ENCODE measurements at regions not wholly inside any gene's neighbourhood (a gene's known extent, or its start where the extent isn't known, plus 50 kb on each side); places are given as distances from the start of the nearest gene placed in this dataset.
"Not testable (repeated sequence)": the region's sequence is repeated elsewhere in the genome, so short reads cannot be mapped to it uniquely, and the experiment has no call there.

DNA sequence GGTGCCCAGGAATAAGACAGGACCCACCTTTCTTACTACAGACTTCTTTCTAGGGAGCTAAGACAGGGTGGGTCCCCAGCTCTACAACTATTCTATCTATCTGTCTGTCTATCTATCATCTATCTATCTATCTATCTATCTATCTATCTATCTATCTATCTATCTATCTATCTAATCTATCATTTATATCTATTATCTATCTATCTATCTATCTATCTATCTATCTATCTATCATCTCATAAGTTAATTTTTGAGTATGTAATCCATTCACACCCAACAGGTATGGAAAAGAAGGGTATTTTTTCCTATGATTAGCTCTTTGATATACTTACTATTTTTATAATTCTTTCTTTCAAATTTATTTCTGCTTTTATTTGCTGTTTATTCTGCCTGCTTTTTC lies 55.9 kb downstream of the BAMBI start:
- DNase-seq (ENCODE audit: low read depth, low spot score): no peak
- H3K27ac ChIP-seq: no peak overlapping the region

DNA sequence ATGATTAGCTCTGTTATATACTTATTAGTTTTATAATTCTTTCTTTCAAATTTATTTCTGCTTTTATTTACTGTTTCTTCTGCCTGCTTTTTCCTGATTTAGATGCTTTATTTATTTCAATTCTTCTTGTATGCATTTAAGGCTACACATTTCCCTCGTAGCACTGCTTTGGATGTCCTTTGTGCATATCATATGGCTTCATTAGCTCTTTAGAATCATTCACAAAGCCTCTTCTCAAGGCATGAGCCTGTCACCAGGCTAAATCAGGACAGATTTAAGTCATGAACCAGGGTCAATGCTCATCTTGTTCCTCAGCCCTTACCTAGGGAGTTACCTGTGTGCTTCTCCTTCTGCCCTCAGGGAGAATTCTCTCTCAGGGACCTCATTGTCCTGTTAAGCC lies 56.3 kb downstream of the BAMBI start:
- no peak for DNase-seq (ENCODE audit: low read depth, low spot score)
- H3K27ac ChIP-seq: no peak overlapping the region

DNA sequence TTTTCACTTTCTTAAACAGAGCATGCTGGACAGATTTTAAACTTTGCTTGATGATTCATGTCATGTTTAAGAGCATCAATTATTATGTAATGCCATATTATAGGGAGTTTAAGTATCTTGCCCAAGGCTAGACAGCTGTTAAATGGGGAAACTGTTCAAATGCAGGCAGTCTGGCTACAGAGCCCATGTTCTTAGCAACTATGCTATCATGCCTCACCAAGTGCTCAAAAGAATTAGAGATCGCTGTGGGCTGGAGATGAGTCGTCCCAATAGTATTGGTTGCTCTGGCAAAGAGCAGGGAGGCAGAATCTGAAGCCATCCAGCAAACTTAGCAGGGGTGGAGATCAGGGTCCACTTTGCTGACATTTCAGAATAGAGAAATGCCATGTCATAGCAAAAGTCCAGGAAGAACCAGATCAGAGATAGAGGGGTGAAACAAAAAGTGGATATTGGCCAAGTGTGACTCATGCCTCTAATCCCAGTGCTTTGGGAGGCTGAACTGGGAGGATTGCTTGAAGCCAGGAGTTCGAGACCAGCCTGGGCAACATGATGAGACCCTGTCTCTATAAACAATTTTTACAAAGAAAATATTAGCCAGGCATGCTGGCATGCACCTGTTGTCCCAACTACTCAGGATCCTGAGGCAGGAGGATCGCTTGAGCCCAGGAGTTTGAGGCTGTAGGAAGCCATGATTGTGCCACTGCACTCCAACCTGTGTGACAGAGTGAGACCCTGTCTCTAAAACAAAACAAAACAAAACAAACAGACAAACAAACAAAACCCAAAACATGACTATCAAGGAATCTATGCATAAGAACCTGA lies 57.8 kb downstream of the BAMBI start:
- peak overlapping the region; percentile 31 for H3K27ac ChIP-seq
- peak; percentile 65 for DNase-seq (ENCODE audit: low read depth, low spot score)

DNA sequence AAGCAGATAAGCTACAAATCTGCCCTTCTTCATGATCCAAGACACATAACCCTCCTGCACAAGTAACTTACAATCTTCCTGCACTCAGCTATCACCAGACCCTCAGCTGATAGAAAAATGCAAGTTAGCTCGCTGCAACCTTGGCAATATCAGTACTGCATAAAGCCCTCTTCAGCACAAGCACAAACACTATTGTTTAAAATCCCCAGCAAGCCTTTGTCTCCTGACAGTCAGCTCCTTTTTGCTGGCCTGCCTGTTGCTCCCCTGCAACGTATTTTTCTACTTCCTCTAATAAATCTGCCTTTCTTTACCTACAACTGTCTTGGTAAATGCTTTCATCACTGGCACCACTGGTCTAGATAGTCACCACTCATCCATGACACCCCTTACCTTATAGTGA lies 59.8 kb downstream of the BAMBI start:
- H3K27ac ChIP-seq: no peak overlapping the region
- DNase-seq (ENCODE audit: low read depth, low spot score): no peak

DNA sequence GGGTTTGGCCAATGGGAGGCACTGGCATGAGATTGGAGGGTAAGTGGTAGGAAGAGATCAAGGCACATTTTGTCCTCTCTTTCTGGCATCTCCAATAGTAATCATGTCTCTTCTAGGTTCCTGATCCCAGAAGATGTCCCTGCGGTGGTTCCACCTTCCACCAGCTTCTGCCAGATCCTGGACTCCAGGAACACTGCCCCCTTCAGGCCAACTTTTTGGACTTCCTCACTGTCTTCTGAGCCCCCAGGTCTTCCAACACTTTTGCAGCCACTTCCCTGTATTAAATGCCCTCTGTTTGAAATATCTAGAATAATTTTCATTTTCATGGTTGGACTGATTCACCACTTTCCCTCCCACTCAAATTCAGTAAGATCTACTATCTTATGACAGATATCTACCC lies 60.9 kb downstream of the BAMBI start:
- DNase-seq (ENCODE audit: low read depth, low spot score): no peak
- no peak overlapping the region for H3K27ac ChIP-seq

DNA sequence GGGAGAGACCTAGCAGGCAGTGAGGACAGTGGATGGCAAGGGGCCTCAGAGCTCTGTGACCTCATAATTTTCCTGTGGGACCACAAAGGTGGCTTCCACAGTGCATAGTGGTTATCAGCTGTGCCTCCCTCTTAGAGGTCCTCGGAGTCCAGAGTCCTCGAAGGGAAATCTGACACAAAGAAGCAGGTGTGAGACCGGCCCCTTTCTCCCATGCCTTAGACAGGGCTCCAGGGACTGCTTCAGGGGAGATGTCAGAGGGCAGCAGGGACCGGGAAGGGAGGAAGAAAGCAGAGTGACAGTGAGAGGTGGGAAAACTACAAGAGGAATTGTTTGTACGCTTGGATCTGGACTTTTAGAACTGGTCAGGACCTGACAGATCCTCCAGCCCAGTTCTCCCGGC lies 66.3 kb downstream of the BAMBI start:
- H3K27ac ChIP-seq: no peak overlapping the region
- no peak for DNase-seq (ENCODE audit: low read depth, low spot score)

DNA sequence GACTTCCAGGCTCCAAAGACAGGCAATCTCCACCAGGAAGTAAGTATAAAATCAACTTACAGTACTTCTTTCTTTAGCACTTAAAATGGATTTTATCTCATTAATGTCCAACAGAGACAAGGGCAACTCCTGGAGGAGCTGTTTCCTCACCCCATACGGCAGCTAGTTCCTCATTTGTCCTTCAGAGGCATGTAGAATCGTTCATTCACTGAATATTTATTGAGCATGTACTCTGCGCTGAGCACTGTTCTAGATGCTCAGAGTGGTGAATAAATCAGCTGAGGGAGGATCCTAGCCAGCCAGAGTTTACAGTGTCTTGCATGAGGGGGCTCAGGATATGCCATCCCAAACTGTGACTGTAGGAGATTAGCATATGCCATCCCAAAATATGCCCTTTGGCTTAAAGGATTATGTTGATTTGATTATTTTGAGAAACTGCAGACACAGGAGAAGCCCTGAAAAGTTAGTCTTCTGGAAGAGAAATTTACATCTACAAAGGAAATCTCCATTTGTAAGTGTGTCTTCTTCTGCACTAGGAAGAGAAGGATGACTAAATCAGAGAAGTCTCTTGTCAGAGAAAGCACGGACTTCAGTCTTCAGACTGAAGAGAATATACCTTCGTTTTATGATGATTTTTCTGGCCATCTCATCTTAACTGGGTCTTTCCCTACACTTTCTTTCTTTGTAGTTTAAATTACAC lies 66.9 kb downstream of the BAMBI start:
- H3K27ac ChIP-seq: no peak overlapping the region
- DNase-seq (ENCODE audit: low read depth, low spot score): no peak

DNA sequence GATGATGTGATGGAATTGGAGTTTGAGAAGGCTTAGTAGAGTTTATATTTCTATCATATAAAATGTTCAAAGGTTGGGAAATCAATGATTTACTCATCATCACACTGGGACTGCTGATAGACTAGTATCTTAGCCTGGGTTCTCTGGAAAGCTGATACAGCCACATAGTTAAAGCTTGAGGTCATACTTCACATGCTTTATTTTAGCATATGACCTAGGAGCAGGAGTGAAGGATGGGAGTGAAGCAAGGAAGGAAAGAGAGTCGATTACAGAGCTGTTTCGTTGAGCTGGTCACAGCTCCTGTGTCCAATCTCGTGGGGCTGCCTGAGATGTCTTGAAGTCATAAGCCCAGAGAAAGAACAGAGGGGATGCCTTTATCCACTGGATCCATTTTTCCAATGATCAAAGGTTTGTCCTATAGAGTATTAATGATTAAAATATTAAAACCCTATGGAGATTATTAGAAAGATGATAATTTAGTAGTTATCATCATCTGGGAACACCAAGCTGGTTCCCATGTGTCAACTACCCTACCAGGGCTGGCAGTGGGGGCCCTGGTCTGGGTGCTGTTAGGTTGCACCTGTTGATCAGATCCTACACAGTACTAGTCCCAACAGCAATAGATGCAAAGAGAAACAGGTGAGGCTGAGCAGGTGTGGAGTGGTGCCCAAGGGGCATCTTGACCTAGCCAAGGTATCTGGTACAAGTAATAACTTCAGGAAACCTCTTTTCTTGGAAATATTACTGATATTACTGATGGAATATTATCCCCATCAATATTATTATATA lies 77.8 kb downstream of the BAMBI start:
- DNase-seq (ENCODE audit: low read depth, low spot score): no peak
- no peak overlapping the region for H3K27ac ChIP-seq

DNA sequence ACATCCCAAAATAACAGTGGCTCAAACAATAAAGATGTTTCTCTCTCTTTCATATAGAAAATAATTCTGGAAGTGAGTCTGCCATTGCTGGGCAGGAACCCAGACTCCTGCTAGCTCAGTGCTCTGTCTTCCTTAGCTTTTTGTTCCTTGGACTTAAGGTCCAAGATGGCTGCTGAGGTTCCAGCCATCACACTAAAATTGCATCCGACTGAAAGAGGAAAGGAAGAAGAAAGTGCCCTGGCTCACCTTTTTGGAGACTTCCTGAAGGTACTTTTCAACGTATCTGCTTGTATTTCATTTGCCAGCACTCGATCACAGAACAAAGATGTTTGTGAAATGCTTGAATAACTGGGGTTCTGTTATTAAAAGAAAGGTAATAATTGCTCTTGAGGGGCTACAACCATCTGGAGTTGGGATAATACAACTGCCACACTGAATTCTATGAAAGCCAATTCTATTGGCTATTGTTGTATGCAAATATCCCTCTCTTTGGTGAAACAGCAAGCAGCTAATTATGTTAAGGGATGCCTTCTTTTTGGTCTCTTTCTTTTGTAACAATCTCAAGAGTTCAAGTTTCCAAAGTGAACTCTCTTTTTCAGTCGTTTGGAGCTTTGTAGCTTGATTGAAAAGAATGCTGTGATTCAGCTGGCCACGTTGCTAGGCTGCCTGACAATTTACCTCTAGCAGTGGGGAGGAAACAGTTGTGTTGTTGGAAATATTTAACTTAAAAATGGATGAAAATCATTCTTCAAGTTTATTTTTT lies 83.9 kb downstream of the BAMBI start:
- H3K27ac ChIP-seq: no peak overlapping the region
- DNase-seq (ENCODE audit: low read depth, low spot score): no peak

DNA sequence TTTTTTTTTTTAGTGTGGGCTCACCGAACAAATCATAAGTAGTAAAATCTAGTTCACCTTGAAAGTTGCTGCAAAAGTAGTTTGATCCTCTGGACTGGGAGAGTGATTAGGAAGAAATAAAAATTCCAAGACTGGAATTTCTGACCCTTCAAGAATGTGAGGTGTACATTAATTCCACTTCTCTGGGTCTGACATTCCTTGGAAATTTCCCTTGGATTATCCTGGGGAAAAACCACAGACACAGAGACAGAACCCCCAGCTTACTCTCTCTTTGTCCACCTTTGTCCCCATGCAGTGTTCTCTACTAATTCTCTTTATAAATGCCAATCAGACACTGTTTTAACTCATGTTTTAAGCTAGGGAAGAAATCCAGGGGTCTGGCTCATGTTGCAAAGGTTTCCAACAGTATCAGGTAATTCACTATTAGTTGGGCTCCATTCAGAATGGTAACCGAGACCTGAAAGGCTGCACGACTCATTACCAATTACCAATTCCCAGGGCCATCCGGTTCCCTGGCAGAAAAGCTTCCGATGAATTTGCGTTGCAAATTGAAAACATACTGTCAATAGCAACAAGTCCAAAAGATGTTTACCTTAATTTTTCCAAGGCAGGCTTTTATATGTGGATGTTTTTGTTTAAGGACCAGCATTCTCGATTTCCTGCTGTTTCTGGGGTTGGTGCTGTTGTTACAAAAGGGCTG lies 86.3 kb downstream of the BAMBI start:
- no peak overlapping the region for H3K27ac ChIP-seq
- DNase-seq (ENCODE audit: low read depth, low spot score): no peak

DNA sequence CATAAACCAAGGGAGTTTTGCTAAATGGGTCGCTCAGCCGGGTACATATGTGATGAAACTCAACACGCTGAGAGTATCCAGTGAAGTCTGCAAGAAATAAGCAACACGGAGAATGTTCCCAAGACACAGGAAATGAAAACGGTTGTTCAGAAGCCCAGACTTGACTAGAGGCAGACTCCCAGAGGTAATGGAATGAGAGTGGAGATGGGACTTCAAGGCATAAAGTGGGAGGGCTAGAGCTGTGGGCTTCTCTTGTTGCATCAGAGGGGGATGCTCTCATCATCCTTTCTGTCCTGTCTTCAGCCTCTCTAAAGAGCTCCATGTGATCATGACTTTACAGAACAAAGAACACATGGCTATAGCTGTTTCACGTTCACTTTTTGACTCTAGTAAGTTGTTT lies 88.3 kb downstream of the BAMBI start:
- H3K27ac ChIP-seq: no peak overlapping the region
- DNase-seq (ENCODE audit: low read depth, low spot score): no peak

DNA sequence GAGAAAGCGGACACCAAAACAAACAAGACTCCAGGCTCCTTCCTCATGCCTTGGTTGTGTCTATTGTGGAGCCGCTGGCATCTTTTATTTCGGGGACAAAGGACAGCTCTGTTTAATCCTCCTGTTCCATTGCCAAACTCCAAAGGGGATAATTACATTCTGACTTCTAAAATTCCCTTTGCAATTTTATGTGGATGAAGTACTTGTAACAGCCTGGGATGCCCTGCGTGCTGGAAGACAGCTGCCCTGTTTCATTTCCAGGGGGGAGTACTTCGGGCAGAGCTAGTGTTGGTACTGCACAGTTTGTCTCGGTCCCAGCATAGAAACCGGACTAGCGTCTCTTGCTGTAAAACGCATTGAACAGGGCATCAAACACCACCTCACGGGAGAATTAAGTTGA lies 90.9 kb downstream of the BAMBI start:
- DNase-seq (ENCODE audit: low read depth, low spot score): no peak
- H3K27ac ChIP-seq: no peak overlapping the region

DNA sequence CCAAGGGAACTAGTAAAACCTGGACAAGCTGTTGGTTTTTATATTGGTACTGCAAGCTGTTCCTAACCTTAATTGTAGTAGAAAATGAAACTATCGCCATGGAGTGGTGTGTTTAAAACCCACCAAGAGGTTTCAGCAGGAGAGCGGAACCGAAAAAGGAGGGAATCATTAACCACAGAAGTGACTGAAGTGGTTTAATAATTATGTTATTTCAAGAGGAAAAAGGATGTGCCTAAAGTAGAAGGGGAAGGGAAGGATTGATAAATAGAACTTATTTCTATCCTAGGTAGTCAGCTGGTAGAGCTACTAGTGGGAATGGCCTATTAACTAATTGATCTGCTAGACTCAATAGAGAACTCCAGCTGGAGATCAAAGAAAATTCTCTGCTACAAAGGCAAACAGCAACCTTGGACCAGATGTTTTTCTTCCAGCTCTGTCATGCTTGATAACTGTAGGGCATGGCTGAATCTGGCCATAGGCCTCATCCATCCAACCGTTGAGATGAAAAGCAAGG lies 91.8 kb downstream of the BAMBI start:
- H3K27ac ChIP-seq: no peak overlapping the region
- no peak for DNase-seq (ENCODE audit: low read depth, low spot score)

DNA sequence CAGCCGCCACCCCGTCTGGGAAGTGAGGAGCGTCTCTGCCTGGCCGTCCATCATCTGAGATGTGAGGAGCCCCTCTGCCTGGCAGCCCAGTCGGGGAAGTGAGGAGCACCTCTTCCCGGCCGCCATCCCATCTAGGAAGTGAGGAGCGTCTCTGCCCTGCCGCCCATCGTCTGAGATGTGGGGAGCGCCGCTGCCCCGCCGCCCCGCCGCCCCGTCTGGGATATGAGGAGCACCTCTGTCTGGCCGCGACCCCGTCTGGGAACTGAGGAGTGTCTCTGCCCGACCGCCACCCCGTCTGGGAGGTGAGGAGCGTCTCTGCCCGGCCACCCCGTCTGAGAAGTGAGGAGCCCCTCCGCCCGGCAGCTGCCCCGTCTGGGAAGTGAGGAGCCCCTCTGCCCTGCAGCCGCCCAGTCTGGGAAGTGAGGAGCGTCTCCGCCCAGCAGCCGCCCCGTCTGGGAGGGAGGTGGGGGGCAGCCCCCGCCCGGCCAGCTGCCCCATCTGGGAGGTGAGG lies 94.3 kb downstream of the BAMBI start:
- DNase-seq (ENCODE audit: low read depth, low spot score); H3K27ac ChIP-seq: not testable (repeated sequence)

DNA sequence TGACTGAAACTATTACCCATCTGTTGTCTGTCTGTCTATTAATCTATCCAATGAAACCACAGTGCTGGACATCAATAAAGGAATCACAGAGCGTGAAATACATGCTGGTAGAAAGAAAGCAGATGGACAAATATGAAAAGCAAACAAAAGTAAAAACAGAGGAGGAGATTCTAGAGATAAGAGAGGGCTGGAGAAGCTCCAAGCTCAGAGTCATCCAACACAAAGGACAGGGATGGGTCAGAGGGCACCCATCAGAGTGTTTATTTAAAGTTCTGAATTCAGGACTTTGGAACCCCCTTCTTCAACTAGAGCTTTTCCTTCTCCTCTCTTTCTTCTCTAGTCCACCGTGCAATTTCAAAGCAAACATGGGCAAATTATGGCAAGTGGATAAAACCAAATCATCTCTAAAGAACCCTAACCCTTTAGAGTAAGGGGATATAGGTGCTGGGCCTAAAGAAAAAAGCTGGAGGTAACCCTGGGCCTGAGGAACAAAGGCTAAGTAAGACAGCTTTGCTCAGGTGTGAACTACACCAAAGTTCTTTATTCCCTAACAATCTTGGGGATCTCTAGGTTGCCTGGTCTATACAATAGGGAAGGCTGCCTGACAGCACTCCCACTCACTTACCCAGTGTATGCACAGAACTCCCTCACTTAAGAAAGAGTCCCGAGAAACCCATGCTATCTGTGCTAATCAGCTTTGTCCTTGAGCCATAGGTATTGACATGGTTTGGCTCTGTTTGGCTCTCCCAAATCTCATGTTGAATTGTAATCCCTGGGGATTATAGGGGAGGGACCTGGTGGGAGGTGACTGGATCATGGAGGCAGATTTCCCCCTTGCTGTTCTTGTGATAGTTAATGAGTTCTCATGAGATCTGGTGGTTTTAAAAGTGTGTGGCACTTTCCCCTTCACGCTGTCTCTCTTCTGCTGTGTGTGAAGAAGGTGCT lies 97.0 kb downstream of the BAMBI start:
- no peak overlapping the region for H3K27ac ChIP-seq
- no peak for DNase-seq (ENCODE audit: low read depth, low spot score)

DNA sequence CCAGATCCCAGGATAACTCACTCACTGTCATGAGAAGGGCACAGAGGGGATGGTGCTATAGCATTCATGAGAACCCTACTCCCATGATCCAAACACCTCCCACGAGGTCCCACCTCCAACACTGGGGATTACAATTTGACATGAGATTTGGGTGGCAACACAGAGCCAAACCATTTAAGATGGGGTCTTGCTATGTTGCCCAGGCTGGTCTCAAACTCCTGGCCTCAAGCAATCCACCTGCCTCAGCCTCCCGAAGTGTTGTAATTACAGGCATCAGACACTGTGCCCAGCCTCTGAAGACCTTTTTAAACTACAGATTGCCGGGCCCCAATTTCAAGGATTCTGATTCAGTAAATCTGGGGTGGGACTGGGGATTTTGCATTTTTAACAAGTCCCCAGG lies 98.5 kb downstream of the BAMBI start:
- DNase-seq (ENCODE audit: low read depth, low spot score): no peak
- no peak overlapping the region for H3K27ac ChIP-seq

DNA sequence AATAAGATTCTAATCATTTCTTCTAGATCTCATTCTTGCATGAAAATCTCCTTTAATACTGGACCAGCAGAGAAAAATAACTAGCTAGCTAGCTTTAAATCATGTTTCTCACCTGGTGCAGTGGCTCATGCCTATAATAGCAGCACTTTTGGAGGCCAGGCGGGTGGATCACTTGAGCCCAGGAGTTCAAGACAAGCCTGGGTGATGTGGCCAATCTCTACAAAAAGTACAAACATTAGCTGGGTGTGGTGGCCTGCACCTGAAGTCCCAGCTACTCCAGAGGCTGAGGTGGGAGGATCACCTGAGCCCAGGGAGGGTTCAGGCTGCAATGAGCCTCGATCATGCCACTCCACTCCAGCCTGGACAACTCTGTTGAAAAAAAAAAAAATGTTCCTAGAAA lies 99.2 kb downstream of the BAMBI start:
- DNase-seq (ENCODE audit: low read depth, low spot score): no peak

DNA sequence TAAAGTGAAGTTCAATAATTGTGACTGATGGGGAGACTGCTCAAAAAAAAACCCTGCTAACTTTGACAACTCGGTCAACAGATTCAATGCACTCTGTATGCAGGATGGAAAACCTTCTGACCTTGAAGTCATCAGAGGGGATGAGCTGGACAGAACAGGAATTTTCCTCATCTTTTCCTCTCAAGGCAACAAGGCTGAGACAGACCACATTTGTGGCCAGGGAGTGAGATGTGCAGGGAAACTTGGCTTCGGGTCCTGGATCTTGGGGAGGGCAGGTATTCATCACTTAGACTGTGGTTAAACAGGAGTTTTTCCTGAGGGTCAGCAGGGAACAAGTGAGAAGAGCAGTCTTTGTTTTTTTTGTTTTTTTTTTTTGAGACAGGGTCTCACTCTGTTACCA lies 100.6 kb downstream of the BAMBI start:
- H3K27ac ChIP-seq: no peak overlapping the region
- no peak for DNase-seq (ENCODE audit: low read depth, low spot score)

More for the DNA sequence above, 99.2 kb downstream of the BAMBI start:
- no peak overlapping the region for H3K27ac ChIP-seq

Data from epithelial cell of prostate (primary cell).